Transverse colon (tissue), 4 donors: ENCODE measurements at regions not wholly inside any gene's neighbourhood (a gene's known extent, or its start where the extent isn't known, plus 50 kb on each side); places are given as distances from the start of the nearest gene placed in this dataset.

ENCODE experiments used
- DNase-seq: peaks from one replicate; pipeline ENCODE4 v3.0.0-alpha.2; 2019
- H3K27ac ChIP-seq, 4 donors: fragments of 200-600 bp; sonication (generic); 2 replicates each; pipeline ENCODE4 v1.5.1; 2016 to 2018; ENCODE audit warnings: inconsistent platforms in 4 of 4
- H3K27me3 ChIP-seq: fragments of 200-600 bp; sonication (generic); 2 replicates; pipeline ENCODE4 v1.5.1; 2017; ENCODE audit warnings: inconsistent platforms
- H3K36me3 ChIP-seq, 4 donors: fragments of 200-600 bp; sonication (generic); 2 replicates each; pipeline ENCODE4 v1.5.1; 2017 to 2019; ENCODE audit warnings: inconsistent platforms in 4 of 4
- H3K4me1 ChIP-seq, 4 donors: fragments of 200-600 bp; sonication (generic); 2 replicates each; pipeline ENCODE4 v1.5.1; 2017 to 2020; ENCODE audit warnings: inconsistent platforms in 4 of 4
- H3K4me3 ChIP-seq, 4 donors: fragments of 200-600 bp; sonication (generic); 1 replicate in 1 of 4; 2 replicates in 3 of 4; pipeline versions ENCODE4 v1.5.1 to v1.6.1; 2017 to 2019; ENCODE audit warnings: inconsistent platforms in 4 of 4
- H3K9me3 ChIP-seq, 2 donors: fragments of 200-600 bp; sonication (generic); 2 replicates each; pipeline ENCODE4 v1.5.1; 2017 to 2019; ENCODE audit warnings: inconsistent platforms in 2 of 2
- EP300 ChIP-seq: sonication (generic); formaldehyde crosslinking; IDR thresholded peaks from one replicate; pipeline ENCODE4 v1.6.1; 2017; ENCODE audit warnings: antibody characterized with exemption, low read depth
- POLR2A ChIP-seq: fragments of 450-650 bp; IDR thresholded peaks from one replicate; pipeline ENCODE4 v1.6.1; 2016; ENCODE audit warnings: antibody characterized with exemption, mild to moderate bottlenecking, moderate library complexity
- POLR2AphosphoS5 ChIP-seq, 3 donors: sonication (generic); formaldehyde crosslinking; IDR thresholded peaks; one replicate each; pipeline ENCODE4 v1.6.1; 2016; ENCODE audit warnings: antibody characterized with exemption in 3 of 3
- WGBS, 2 donors: methylation state at CpG; one replicate each; pipeline ENCODE4 v1.1.5; 2018; ENCODE audit warnings: low coverage in 1 of 2; 5-methylcytosine and 5-hydroxymethylcytosine counted together
- in situ Hi-C, 4 donors: fragments of 200-750 bp; cut with MboI; loops; one replicate each; pipeline versions ENCODE4 v1.15.0 to v1.15.1; 2017; ENCODE audit warnings: low sequenced_read_pairs in 3 of 4, low pct_ligation_motif_present in 1 of 4, low pct_unique_long_range_greater_than_20kb in 1 of 4
- intact Hi-C: fragments of 100-400 bp; cut with DNase I; formaldehyde crosslinking; loops from one replicate; pipeline ENCODE4 v1.15.1; 2023; ENCODE audit warnings: low total_unique reads
- TF ChIP-seq, protein P1 (sequence below), 5 experiments: fragments of 200-600 bp in 3 of 5; fragments of 450-650 bp in 2 of 5; sonication (generic) in 3 of 5; IDR thresholded peaks; 1 replicate in 2 of 5; 2 replicates in 3 of 5; pipeline ENCODE4 v1.5.1; 2016 to 2017; ENCODE audit warnings: antibody characterized with exemption in 5 of 5, inconsistent platforms in 3 of 5, mild to moderate bottlenecking in 2 of 5, moderate library complexity in 1 of 5

DNA sequence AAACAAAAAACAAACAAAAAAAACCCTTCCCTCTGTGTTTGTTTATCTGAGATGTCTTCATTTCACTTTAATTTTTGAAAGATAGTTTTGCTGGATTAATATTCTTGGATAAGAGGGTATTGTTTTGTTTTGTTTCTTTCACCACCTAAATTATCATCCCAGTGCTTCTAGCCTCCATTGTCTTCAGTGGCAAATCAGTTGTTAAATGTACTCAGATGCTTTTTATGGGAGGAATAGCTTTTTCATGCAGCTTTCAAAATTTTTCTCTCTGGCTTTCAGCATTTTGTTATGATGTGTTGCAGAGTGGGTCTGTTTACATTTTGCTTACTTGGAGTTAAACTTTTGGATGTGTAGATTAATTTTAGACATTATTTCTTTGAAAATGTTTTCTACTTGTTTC lies 203.5 kb upstream of the DCC start:
- in situ Hi-C loops = no loop called here
- Histone ChIP-seq H3K9me3 (peaks cover 0 to 8% of the 10 kb centered on the region in 2 donors), H3K36me3 (no peaks in the 10 kb centered on the region), H3K27ac (no peak overlapping the region), H3K4me1 (no peaks in the 10 kb centered on the region), H3K4me3 (no peak overlapping the region), H3K27me3 (no peaks in the 10 kb centered on the region)
- intact Hi-C loops = no loop called here
- no peak for DNase-seq
- TF ChIP-seq EP300 = no peak
- TF ChIP-seq POLR2AphosphoS5 (IDR thresholded peaks at IDR 0.05) = no peak
- TF ChIP-seq POLR2A = no peak
- TF ChIP-seq, protein P1, sequence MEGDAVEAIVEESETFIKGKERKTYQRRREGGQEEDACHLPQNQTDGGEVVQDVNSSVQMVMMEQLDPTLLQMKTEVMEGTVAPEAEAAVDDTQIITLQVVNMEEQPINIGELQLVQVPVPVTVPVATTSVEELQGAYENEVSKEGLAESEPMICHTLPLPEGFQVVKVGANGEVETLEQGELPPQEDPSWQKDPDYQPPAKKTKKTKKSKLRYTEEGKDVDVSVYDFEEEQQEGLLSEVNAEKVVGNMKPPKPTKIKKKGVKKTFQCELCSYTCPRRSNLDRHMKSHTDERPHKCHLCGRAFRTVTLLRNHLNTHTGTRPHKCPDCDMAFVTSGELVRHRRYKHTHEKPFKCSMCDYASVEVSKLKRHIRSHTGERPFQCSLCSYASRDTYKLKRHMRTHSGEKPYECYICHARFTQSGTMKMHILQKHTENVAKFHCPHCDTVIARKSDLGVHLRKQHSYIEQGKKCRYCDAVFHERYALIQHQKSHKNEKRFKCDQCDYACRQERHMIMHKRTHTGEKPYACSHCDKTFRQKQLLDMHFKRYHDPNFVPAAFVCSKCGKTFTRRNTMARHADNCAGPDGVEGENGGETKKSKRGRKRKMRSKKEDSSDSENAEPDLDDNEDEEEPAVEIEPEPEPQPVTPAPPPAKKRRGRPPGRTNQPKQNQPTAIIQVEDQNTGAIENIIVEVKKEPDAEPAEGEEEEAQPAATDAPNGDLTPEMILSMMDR (IDR thresholded peaks at IDR 0.05) = no peak

DNA sequence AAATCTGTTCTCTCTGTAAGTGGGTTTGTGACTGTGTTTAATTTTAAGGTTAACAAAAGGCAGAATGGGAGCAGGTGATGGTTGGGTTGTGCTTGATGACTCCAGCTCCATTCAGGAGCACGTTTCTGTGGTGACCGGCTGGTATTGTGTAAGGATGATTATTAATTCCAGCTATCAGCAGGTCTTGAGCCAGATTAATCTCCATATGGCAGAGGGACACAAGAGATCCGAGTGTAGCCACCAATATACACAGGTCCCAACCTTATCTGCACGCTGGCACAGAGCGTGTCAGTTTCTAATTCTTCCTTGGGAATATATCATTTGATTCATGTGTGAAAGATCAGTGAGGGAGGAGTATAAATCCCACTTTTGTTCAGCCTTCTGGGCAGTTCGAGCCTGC lies 199.0 kb upstream of the DCC start:
- no peaks in the 10 kb centered on the region for H3K36me3 ChIP-seq
- DNase-seq = no peak
- 77 to 89% methylated on average over 3 to 6 of the region's 6 CpGs for WGBS, 2 donors
- intact Hi-C loops = no loop called here
- in situ Hi-C loops = no loop called here
- H3K9me3 ChIP-seq = peaks cover 0 to 8% of the 10 kb centered on the region in 2 donors
- no peaks in the 10 kb centered on the region for H3K4me1 ChIP-seq
- no peak for TF ChIP-seq POLR2AphosphoS5 (IDR thresholded peaks at IDR 0.05)
- TF ChIP-seq EP300 = no peak
- TF ChIP-seq, protein P1 (IDR thresholded peaks at IDR 0.05) = no peak
- TF ChIP-seq POLR2A = no peak
- no peak overlapping the region for H3K27ac ChIP-seq
- H3K27me3 ChIP-seq = no peaks in the 10 kb centered on the region
- no peak overlapping the region for H3K4me3 ChIP-seq

DNA sequence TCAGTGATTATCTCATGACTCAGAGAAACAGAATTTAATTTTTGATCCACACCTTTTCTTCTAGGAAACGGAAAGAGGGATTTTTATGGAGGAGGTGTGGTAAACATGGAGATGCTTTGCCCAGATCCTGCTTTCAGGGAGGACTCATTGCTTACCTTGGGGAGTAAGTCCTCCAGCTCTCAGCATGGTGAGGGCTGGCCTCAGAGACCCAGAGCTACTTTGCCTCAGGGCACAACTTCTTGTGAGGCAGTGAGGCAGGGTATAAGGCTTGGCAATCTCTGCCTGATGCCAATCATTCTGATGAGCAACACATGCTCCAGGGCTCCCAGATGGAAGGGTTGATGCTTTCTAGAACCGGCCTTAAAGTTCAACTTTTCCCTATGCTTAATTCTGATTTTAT lies 189.9 kb upstream of the DCC start:
- Histone ChIP-seq H3K4me1 (no peaks in the 10 kb centered on the region), H3K9me3 (peaks cover 0 to 10% of the 10 kb centered on the region in 2 donors), H3K27me3 (no peaks in the 10 kb centered on the region), H3K27ac (no peak overlapping the region), H3K36me3 (no peaks in the 10 kb centered on the region), H3K4me3 (no peak overlapping the region)
- intact Hi-C loops (no loop called here), in situ Hi-C loops (no loop called here)
- 65 to 76% methylated on average over 2 of the region's 2 CpGs for WGBS, 2 donors
- TF ChIP-seq, protein P1 (IDR thresholded peaks at IDR 0.05) = no peak
- TF ChIP-seq POLR2AphosphoS5 (IDR thresholded peaks at IDR 0.05) (no peak), POLR2A (no peak), EP300 (no peak)
- DNase-seq = no peak

DNA sequence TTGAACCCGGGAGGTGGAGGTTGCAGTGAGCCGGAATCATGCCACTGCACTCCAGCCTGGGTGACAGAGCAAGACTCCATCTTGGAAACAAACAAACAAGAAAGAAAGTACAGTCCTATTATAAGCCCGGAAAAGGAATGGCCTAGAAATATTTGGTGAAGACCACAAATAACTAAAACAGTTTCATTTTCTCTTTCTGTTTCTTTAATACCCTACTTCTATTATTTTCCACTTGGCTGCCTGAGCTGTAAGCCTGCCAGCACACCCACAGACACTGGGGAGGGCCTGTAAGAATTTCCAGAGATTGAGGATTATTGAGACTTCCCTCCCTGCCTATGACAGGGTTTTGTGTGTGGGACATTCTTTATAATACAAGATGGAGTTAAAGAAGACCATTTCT lies 188.0 kb upstream of the DCC start:
- TF ChIP-seq POLR2A = no peak
- TF ChIP-seq EP300 = no peak
- TF ChIP-seq, protein P1 (IDR thresholded peaks at IDR 0.05) = no peak
- TF ChIP-seq POLR2AphosphoS5 (IDR thresholded peaks at IDR 0.05) = no peak
- H3K9me3 ChIP-seq = peaks cover 0 to 9% of the 10 kb centered on the region in 2 donors
- no peaks in the 10 kb centered on the region for H3K36me3 ChIP-seq
- in situ Hi-C loops = no loop called here
- intact Hi-C loops = no loop called here
- WGBS, 2 donors = 47 to 65% methylated on average over 2 to 3 of the region's 3 CpGs
- DNase-seq = no peak
- H3K4me3 ChIP-seq = no peak overlapping the region
- no peak overlapping the region for H3K27ac ChIP-seq
- H3K4me1 ChIP-seq = no peaks in the 10 kb centered on the region
- no peaks in the 10 kb centered on the region for H3K27me3 ChIP-seq
